A673 (cell line): ENCODE measurements at regions not wholly inside any gene's neighbourhood (a gene's known extent, or its start where the extent isn't known, plus 50 kb on each side); places are given as distances from the start of the nearest gene placed in this dataset.
A peak's percentile ranks its signal among the peaks of the same experiment; 100 is the strongest.

Experiments
- BruUV-seq: library from RNA; stranded (reverse); fragments of 400-500 nt; replicated peaks from 2 replicates; lab custom pipeline; 2021; lab: Mats Ljungman, UMichigan
- CTCF ChIA-PET: fragments of 300-600 bp; sonication (Branson Sonifier 250); formaldehyde crosslinking; loops from one replicate; lab custom pipeline; 2022; ENCODE audit warnings: antibody characterized with exemption; lab: Charles Lee
- POLR2A ChIA-PET: fragments of 300-600 bp; sonication (Branson Sonifier 250); formaldehyde crosslinking; loops from one replicate; lab custom pipeline; 2022; ENCODE audit warnings: antibody characterized with exemption; ENCODE audit not compliant: low non-redundant PET; lab: Charles Lee
- DNase-seq: peaks from one replicate; pipeline ENCODE4 v3.0.0-alpha.2; 2015; ENCODE audit warnings: low spot score
- H3K27ac ChIP-seq: fragments of 200-600 bp; sonication (generic); 2 replicates; pipeline ENCODE4 v1.5.1; 2016; ENCODE audit warnings: mixed run types, low read depth, mild to moderate bottlenecking, mixed read lengths, antibody characterized with exemption, low read length; ENCODE audit not compliant: poor library complexity, severe bottlenecking
- H3K27me3 ChIP-seq: fragments of 200-600 bp; sonication (generic); replicated peaks from 2 replicates; pipeline ENCODE4 v1.6.1; 2017; ENCODE audit warnings: mixed run types, low read depth, mild to moderate bottlenecking, mixed read lengths, antibody characterized with exemption, low read length; ENCODE audit not compliant: insufficient read depth, poor library complexity
- H3K36me3 ChIP-seq: fragments of 200-600 bp; sonication (generic); 2 replicates; pipeline ENCODE4 v1.6.1; 2016; ENCODE audit warnings: mixed run types, mild to moderate bottlenecking, mixed read lengths, antibody characterized with exemption, low read length; ENCODE audit not compliant: insufficient read depth, poor library complexity, severe bottlenecking
- H3K4me1 ChIP-seq: fragments of 200-600 bp; sonication (generic); 2 replicates; pipeline ENCODE4 v1.6.1; 2017; ENCODE audit warnings: mixed run types, mild to moderate bottlenecking, mixed read lengths, antibody characterized with exemption, low read length; ENCODE audit not compliant: insufficient read depth, poor library complexity, severe bottlenecking
- H3K4me3 ChIP-seq: fragments of 200-600 bp; sonication (generic); 2 replicates; pipeline ENCODE4 v1.5.1; 2016; ENCODE audit warnings: low read depth, mixed run types, mild to moderate bottlenecking, mixed read lengths, low read length; ENCODE audit not compliant: poor library complexity, severe bottlenecking
- H3K9me3 ChIP-seq: fragments of 200-600 bp; sonication (generic); 2 replicates; pipeline ENCODE4 v1.6.1; 2016; ENCODE audit warnings: mixed run types, low read depth, mild to moderate bottlenecking, mixed read lengths, antibody characterized with exemption, low read length; ENCODE audit not compliant: poor library complexity, severe bottlenecking
- EZH2 ChIP-seq: fragments of 200-600 bp; sonication (generic); IDR thresholded peaks from 2 replicates; pipeline ENCODE4 v1.6.1; 2017; ENCODE audit warnings: borderline replicate concordance, low read depth, mild to moderate bottlenecking, mixed read lengths, antibody characterized with exemption, low read length; ENCODE audit not compliant: poor library complexity, severe bottlenecking
- intact Hi-C: fragments of 100-400 bp; cut with micrococcal nuclease; formaldehyde crosslinking; loops from one replicate; pipeline ENCODE4 v1.10.0; 2022; ENCODE audit not compliant: unreplicated experiment
- TF ChIP-seq, protein P1 (sequence below): fragments of 300-800, 200-600 bp; sonication (generic); conservative IDR thresholded peaks from 2 replicates; pipeline ENCODE4 v1.5.1; 2017; ENCODE audit warnings: low read depth, mild to moderate bottlenecking, antibody characterized with exemption, low read length, moderate library complexity, mixed read lengths

DNA sequence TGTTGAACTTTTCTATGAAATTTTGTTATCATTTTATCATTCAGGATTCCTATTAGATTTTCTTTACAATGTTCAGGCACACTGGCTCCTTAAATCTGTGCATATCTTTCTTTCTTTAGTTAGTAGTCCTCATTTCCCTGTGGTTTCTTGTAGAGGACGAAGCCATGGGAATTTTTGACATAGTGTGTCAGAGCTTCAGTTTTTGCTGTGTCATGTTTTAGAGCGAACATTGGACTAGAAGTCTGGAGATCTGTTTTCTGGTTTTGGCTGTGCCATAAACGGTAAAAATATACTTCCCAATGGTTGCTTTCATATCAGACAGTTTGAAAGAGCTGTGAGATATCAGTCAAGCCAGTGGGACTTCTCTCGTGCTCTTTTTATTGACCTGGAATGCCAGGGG, 105.2 kb downstream of the CHCHD4 start:
- Histone ChIP-seq H3K4me1 (no peaks in the 10 kb centered on the region), H3K4me3 (no peak overlapping the region), H3K9me3 (no peaks in the 10 kb centered on the region), H3K27me3 (no peaks in the 10 kb centered on the region), H3K27ac (no peak overlapping the region), H3K36me3 (no peaks in the 10 kb centered on the region)
- no TSS peak for BruUV-seq
- ChIA-PET POLR2A (no interaction called here), CTCF (no interaction called here)
- intact Hi-C loops = no loop called here
- TF ChIP-seq, protein P1, sequence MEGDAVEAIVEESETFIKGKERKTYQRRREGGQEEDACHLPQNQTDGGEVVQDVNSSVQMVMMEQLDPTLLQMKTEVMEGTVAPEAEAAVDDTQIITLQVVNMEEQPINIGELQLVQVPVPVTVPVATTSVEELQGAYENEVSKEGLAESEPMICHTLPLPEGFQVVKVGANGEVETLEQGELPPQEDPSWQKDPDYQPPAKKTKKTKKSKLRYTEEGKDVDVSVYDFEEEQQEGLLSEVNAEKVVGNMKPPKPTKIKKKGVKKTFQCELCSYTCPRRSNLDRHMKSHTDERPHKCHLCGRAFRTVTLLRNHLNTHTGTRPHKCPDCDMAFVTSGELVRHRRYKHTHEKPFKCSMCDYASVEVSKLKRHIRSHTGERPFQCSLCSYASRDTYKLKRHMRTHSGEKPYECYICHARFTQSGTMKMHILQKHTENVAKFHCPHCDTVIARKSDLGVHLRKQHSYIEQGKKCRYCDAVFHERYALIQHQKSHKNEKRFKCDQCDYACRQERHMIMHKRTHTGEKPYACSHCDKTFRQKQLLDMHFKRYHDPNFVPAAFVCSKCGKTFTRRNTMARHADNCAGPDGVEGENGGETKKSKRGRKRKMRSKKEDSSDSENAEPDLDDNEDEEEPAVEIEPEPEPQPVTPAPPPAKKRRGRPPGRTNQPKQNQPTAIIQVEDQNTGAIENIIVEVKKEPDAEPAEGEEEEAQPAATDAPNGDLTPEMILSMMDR = no peak
- TF ChIP-seq EZH2 = no peak
- DNase-seq = no peak

DNA sequence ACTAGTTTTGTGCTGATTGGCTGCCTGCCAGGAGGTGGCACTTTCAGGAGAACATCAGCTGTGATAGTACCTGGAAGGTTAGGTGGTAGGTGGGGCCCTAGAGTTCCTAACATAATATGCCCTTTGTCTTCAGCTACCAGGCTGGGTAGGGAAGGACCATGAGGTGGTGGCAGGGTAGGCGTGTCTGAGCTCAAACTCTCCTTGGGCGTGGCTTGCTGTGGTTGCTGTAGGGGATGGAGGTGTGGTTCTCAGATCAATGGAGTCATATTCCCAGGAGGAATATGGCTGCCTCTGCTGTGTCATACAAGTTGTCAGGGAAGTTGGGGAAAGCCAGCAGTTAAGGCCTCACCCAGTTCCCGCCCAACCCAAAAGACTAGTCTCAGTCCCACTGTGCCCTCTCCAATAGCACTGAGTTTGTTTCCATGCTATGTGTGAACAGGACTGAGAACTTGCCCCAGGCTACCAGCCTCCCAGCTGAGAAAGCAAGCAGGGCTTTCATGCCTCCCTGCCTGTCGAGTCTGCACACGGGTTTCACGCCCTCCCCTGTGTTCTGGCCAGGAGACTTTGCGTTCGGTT, 107.7 kb downstream of the CHCHD4 start:
- Histone ChIP-seq H3K27me3 (no peaks in the 10 kb centered on the region), H3K4me3 (no peak overlapping the region), H3K9me3 (no peaks in the 10 kb centered on the region), H3K27ac (no peak overlapping the region), H3K36me3 (no peaks in the 10 kb centered on the region), H3K4me1 (no peaks in the 10 kb centered on the region)
- TF ChIP-seq, protein P1 = no peak
- no peak for TF ChIP-seq EZH2
- DNase-seq = peak; percentile 15
- no TSS peak for BruUV-seq
- POLR2A ChIA-PET = no interaction called here
- intact Hi-C loops = no loop called here
- CTCF ChIA-PET = no interaction called here

DNA sequence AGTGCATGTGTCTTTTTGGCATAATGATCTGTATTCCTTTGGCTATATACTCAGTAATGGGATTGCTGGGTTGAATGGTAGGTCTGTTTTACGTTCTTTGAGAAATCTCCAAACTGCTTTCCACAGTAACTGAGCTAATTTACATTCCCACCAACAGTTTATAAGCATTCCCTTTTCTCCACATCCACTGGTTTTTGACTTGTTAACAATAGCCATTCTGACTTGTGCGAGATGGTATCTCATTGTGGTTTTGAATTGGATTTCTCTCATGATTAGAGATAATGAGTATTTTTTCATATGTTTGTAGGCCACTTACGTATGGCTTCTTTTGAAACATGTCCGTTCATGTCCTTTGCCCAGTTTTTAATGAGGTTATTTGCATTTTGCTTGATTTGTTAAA, 117.7 kb downstream of the CHCHD4 start:
- Histone ChIP-seq H3K36me3 (no peaks in the 10 kb centered on the region), H3K4me1 (no peaks in the 10 kb centered on the region), H3K27ac (no peak overlapping the region), H3K4me3 (no peak overlapping the region), H3K27me3 (no peaks in the 10 kb centered on the region), H3K9me3 (no peaks in the 10 kb centered on the region)
- CTCF ChIA-PET = no interaction called here
- intact Hi-C loops = no loop called here
- DNase-seq = no peak
- no TSS peak for BruUV-seq
- TF ChIP-seq, protein P1 = no peak
- no peak for TF ChIP-seq EZH2
- POLR2A ChIA-PET = no interaction called here
